ENCODE measurements at regions not wholly inside any gene's neighbourhood (a gene's known extent, or its start where the extent isn't known, plus 50 kb on each side); places are given as distances from the start of the nearest gene placed in this dataset.

GRCh38 chr9:79266986-79267385, 304.8 kb upstream of the TLE4 start:
- TF ChIP-seq EZH2phosphoT487 (IDR thresholded peaks at IDR 0.05) = no peak
- no peak for TF ChIP-seq CTCF (IDR thresholded peaks at IDR 0.05)
- TF ChIP-seq EZH2 (IDR thresholded peaks at IDR 0.05) = no peak
